Jurkat, Clone E6-1 (cell line): ENCODE measurements at regions not wholly inside any gene's neighbourhood (a gene's known extent, or its start where the extent isn't known, plus 50 kb on each side); places are given as distances from the start of the nearest gene placed in this dataset.

Source experiments
- DNase-seq: peaks from one replicate; pipeline ENCODE4 v3.0.0-alpha.2; 2011; ENCODE audit warnings: low read depth, low spot score
- H3K4me3 ChIP-seq: 2 replicates; pipeline ENCODE4 v1.5.1; 2011; ENCODE audit warnings: mild to moderate bottlenecking, low read length, control low read depth, moderate library complexity

- peak; percentile 42 for DNase-seq
- no peak overlapping the region for H3K4me3 ChIP-seq
These were observed 59.1 kb upstream of the NAP1L1 start for GRCh38 chr12:76143343-76144244.

GRCh38 chr12:76142305-76142704 is 57.8 kb upstream of the NAP1L1 start:
- H3K4me3 ChIP-seq = no peak overlapping the region
- DNase-seq = no peak

- H3K4me3 ChIP-seq = no peak overlapping the region
- no peak for DNase-seq
These were observed 54.2 kb upstream of the NAP1L1 start for GRCh38 chr12:76138656-76139055.

GRCh38 chr12:76137606-76138005 is 53.1 kb upstream of the NAP1L1 start:
- no peak for DNase-seq
- H3K4me3 ChIP-seq = no peak overlapping the region; the same call in 1 of the 2 replicates

- no peak overlapping the region for H3K4me3 ChIP-seq
- no peak for DNase-seq
These were observed 51.0 kb upstream of the NAP1L1 start for GRCh38 chr12:76135456-76135855.
